ENCODE measurements at regions not wholly inside any gene's neighbourhood (a gene's known extent, or its start where the extent isn't known, plus 50 kb on each side); places are given as distances from the start of the nearest gene placed in this dataset.

- no TSS peak for BruUV-seq (replicated peaks)
- ChIA-PET POLR2A (no interaction called here), CTCF (no interaction called here)
- Histone ChIP-seq H3K27me3 (ENCODE audit: control insufficient read depth, insufficient read depth, low read length) (no peaks in the 10 kb centered on the region), H3K9me3 (ENCODE audit: control insufficient read depth, insufficient read depth, low read depth, low read length) (no peaks in the 10 kb centered on the region), H3K4me3 (ENCODE audit: low read depth in 2 of 2, low read length in 2 of 2) (no peak overlapping the region), H3K36me3 (ENCODE audit: control insufficient read depth, insufficient read depth, low read length) (no peaks in the 10 kb centered on the region), H3K4me1 (ENCODE audit: control insufficient read depth, insufficient read depth, low read length) (no peaks in the 10 kb centered on the region), H3K27ac (ENCODE audit: low read length) (no peak overlapping the region)
- DNase-seq (ENCODE audit: low read depth, low spot score) (no peak), ATAC-seq (no peak)
- no peak for TF ChIP-seq SIN3A (IDR thresholded peaks at IDR 0.05; ENCODE audit: borderline replicate concordance, insufficient read depth, low read depth, low read length)
- no peak for TF ChIP-seq TCF7L2 (IDR thresholded peaks at IDR 0.05; ENCODE audit: low read depth, low read length)
- TF ChIP-seq REST (IDR thresholded peaks at IDR 0.05; ENCODE audit: insufficient read depth in 1 of 2, low read depth in 2 of 2, low read length in 1 of 2) = no peak
- TF ChIP-seq CTCF (IDR thresholded peaks at IDR 0.05) = no peak
- TF ChIP-seq POLR2AphosphoS5 (IDR thresholded peaks at IDR 0.05; ENCODE audit: low read depth, low read length) = no peak
- intact Hi-C loops (cut with micrococcal nuclease; ENCODE audit: unreplicated experiment) (no loop called here), in situ Hi-C loops (cut with HindIII; ENCODE audit: low pct_unique_long_range_greater_than_20kb, low sequenced_read_pairs) (no loop called here)
Measured at GRCh38 chr10:109040622-109041021, 882.7 kb downstream of the XPNPEP1 start.

- Histone ChIP-seq H3K4me3 (ENCODE audit: low read depth in 2 of 2, low read length in 2 of 2) (no peak overlapping the region), H3K36me3 (ENCODE audit: control insufficient read depth, insufficient read depth, low read length) (no peaks in the 10 kb centered on the region), H3K9me3 (ENCODE audit: control insufficient read depth, insufficient read depth, low read depth, low read length) (no peaks in the 10 kb centered on the region), H3K27me3 (ENCODE audit: control insufficient read depth, insufficient read depth, low read length) (no peaks in the 10 kb centered on the region), H3K4me1 (ENCODE audit: control insufficient read depth, insufficient read depth, low read length) (no peaks in the 10 kb centered on the region), H3K27ac (ENCODE audit: low read length) (no peak overlapping the region)
- TF ChIP-seq SIN3A (IDR thresholded peaks at IDR 0.05; ENCODE audit: borderline replicate concordance, insufficient read depth, low read depth, low read length) (no peak), POLR2AphosphoS5 (IDR thresholded peaks at IDR 0.05; ENCODE audit: low read depth, low read length) (no peak), CTCF (IDR thresholded peaks at IDR 0.05) (no peak), REST (IDR thresholded peaks at IDR 0.05; ENCODE audit: insufficient read depth in 1 of 2, low read depth in 2 of 2, low read length in 1 of 2) (no peak), TCF7L2 (IDR thresholded peaks at IDR 0.05; ENCODE audit: low read depth, low read length) (no peak)
- intact Hi-C loops (cut with micrococcal nuclease; ENCODE audit: unreplicated experiment) = no loop called here
- in situ Hi-C loops (cut with HindIII; ENCODE audit: low pct_unique_long_range_greater_than_20kb, low sequenced_read_pairs) = no loop called here
- DNase-seq (ENCODE audit: low read depth, low spot score) = no peak
- no TSS peak for BruUV-seq (replicated peaks)
- ChIA-PET POLR2A (no interaction called here), CTCF (no interaction called here)
- ATAC-seq = no peak
Measured at GRCh38 chr10:109037978-109038377, 885.3 kb downstream of the XPNPEP1 start.

All from Panc1 (cell line).